ENCODE measurements at regions not wholly inside any gene's neighbourhood (a gene's known extent, or its start where the extent isn't known, plus 50 kb on each side); places are given as distances from the start of the nearest gene placed in this dataset.

DNA sequence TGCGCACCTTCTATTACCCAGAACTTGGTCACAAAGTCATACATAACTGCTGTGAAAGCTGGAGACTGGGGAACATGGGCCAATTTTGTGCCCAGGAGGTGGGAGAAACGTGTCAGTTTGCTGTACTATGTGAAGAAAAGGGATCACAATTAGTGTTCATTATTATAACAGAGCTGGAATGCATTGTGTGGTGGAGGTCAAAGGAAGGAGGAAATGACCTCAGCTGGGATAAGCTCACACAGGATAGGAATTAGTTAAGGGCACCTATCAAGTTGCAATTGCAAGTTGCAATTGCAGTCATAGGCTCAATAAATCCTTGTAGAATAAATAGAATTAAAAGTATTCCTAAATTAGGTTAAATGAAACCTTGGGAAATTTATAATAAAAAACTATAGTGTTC, 103.9 kb upstream of the OBI1 start:
- Histone ChIP-seq H3K79me2 (ENCODE audit: insufficient read depth, low read length) (no peaks in the 10 kb centered on the region), H3K9me3 (ENCODE audit: insufficient read depth, low read depth, low read length) (no peaks in the 10 kb centered on the region), H3K27me3 (ENCODE audit: insufficient read depth, low read length, poor library complexity, severe bottlenecking) (no peaks in the 10 kb centered on the region), H3F3A (ENCODE audit: low read depth) (no peaks in the 10 kb centered on the region), H2AFZ (ENCODE audit: low read length) (no peak overlapping the region), H4K20me1 (ENCODE audit: insufficient read depth, low read length, poor library complexity, severe bottlenecking) (no peaks in the 10 kb centered on the region), H3K4me2 (ENCODE audit: low read depth, low read length, poor library complexity, severe bottlenecking) (no peak overlapping the region), H3K4me1 (ENCODE audit: insufficient read depth, low read length, poor library complexity, severe bottlenecking) (no peaks in the 10 kb centered on the region), H3K4me3 (ENCODE audit: low read length, poor library complexity, severe bottlenecking) (no peak overlapping the region), H3K9ac (ENCODE audit: low read depth, low read length, poor library complexity, severe bottlenecking) (no peak overlapping the region), H3K36me3 (ENCODE audit: insufficient read depth, low read length) (no peaks in the 10 kb centered on the region), H3K9me2 (replicated peaks; ENCODE audit: low read depth, low read length) (no peaks in the 10 kb centered on the region)
- TF ChIP-seq, protein P1, sequence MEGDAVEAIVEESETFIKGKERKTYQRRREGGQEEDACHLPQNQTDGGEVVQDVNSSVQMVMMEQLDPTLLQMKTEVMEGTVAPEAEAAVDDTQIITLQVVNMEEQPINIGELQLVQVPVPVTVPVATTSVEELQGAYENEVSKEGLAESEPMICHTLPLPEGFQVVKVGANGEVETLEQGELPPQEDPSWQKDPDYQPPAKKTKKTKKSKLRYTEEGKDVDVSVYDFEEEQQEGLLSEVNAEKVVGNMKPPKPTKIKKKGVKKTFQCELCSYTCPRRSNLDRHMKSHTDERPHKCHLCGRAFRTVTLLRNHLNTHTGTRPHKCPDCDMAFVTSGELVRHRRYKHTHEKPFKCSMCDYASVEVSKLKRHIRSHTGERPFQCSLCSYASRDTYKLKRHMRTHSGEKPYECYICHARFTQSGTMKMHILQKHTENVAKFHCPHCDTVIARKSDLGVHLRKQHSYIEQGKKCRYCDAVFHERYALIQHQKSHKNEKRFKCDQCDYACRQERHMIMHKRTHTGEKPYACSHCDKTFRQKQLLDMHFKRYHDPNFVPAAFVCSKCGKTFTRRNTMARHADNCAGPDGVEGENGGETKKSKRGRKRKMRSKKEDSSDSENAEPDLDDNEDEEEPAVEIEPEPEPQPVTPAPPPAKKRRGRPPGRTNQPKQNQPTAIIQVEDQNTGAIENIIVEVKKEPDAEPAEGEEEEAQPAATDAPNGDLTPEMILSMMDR (conservative IDR thresholded peaks at IDR 0.05; ENCODE audit: low read length), result no peak
- TF ChIP-seq EZH2phosphoT487 (IDR thresholded peaks at IDR 0.05; ENCODE audit: borderline replicate concordance), result no peak

DNA sequence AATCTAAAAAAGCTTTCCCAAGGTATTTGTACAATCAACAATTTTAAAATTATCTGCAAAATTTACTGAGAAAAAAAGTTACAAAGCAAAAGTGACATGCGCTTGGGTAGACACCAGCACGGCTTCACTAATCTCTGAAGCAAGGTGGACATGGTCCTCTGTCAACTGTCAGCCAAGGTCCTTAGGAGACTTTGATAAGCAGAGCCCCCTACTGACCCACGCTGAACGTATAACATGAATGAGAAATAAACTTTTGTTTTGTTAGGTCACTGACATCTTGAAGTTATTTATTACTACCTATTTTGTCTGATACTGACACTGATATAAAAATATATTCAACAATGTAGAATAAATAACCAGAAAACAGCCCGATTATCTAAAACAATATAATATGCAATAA, 100.7 kb upstream of the OBI1 start:
- Histone ChIP-seq H3K9me3 (ENCODE audit: insufficient read depth, low read depth, low read length) (no peaks in the 10 kb centered on the region), H3K9me2 (replicated peaks; ENCODE audit: low read depth, low read length) (no peaks in the 10 kb centered on the region), H3K4me2 (ENCODE audit: low read depth, low read length, poor library complexity, severe bottlenecking) (no peak overlapping the region), H3K79me2 (ENCODE audit: insufficient read depth, low read length) (no peaks in the 10 kb centered on the region), H3K4me1 (ENCODE audit: insufficient read depth, low read length, poor library complexity, severe bottlenecking) (no peaks in the 10 kb centered on the region), H3F3A (ENCODE audit: low read depth) (no peaks in the 10 kb centered on the region), H3K27me3 (ENCODE audit: insufficient read depth, low read length, poor library complexity, severe bottlenecking) (no peaks in the 10 kb centered on the region), H3K4me3 (ENCODE audit: low read length, poor library complexity, severe bottlenecking) (no peak overlapping the region), H3K9ac (ENCODE audit: low read depth, low read length, poor library complexity, severe bottlenecking) (no peak overlapping the region), H2AFZ (ENCODE audit: low read length) (no peak overlapping the region), H3K36me3 (ENCODE audit: insufficient read depth, low read length) (no peaks in the 10 kb centered on the region), H4K20me1 (ENCODE audit: insufficient read depth, low read length, poor library complexity, severe bottlenecking) (no peaks in the 10 kb centered on the region)
- no peak for TF ChIP-seq EZH2phosphoT487 (IDR thresholded peaks at IDR 0.05; ENCODE audit: borderline replicate concordance)
- TF ChIP-seq, protein P1 (conservative IDR thresholded peaks at IDR 0.05; ENCODE audit: low read length), result peak; percentile 59

DNA sequence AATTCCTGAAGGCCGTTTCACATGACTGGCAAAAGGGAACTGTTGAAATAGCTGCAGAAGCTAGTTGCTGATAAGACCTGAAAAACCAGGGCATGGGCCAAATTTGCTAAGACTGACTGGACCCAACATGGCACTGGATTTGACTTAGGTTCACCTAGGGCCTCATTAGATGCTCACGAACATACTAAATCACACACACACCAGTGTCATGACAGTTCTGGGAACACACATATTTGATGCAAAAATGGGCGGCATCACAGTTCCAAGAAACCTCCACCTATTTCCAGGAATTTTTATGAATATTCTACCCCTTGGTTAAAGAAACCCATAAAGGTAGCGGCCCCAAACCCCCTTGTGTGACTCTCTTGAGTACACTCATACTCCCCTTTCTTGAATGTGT, 99.6 kb upstream of the OBI1 start:
- no peaks in the 10 kb centered on the region for H3K9me3 ChIP-seq (ENCODE audit: insufficient read depth, low read depth, low read length)

More for the DNA sequence above, 99.6 kb upstream of the OBI1 start:
- no peaks in the 10 kb centered on the region for H3K79me2 ChIP-seq (ENCODE audit: insufficient read depth, low read length)
- no peak overlapping the region for H3K4me3 ChIP-seq (ENCODE audit: low read length, poor library complexity, severe bottlenecking)
- TF ChIP-seq, protein P1 (conservative IDR thresholded peaks at IDR 0.05; ENCODE audit: low read length), result no peak
- no peak for TF ChIP-seq EZH2phosphoT487 (IDR thresholded peaks at IDR 0.05; ENCODE audit: borderline replicate concordance)
- no peak overlapping the region for H3K4me2 ChIP-seq (ENCODE audit: low read depth, low read length, poor library complexity, severe bottlenecking)
- no peak overlapping the region for H2AFZ ChIP-seq (ENCODE audit: low read length)
- H3K36me3 ChIP-seq (ENCODE audit: insufficient read depth, low read length), result no peaks in the 10 kb centered on the region
- H4K20me1 ChIP-seq (ENCODE audit: insufficient read depth, low read length, poor library complexity, severe bottlenecking), result no peaks in the 10 kb centered on the region
- H3K27me3 ChIP-seq (ENCODE audit: insufficient read depth, low read length, poor library complexity, severe bottlenecking), result no peaks in the 10 kb centered on the region
- H3F3A ChIP-seq (ENCODE audit: low read depth), result no peaks in the 10 kb centered on the region
- H3K9me2 ChIP-seq (replicated peaks; ENCODE audit: low read depth, low read length), result no peaks in the 10 kb centered on the region
- H3K9ac ChIP-seq (ENCODE audit: low read depth, low read length, poor library complexity, severe bottlenecking), result no peak overlapping the region
- H3K4me1 ChIP-seq (ENCODE audit: insufficient read depth, low read length, poor library complexity, severe bottlenecking), result no peaks in the 10 kb centered on the region
